Neuronal stem cell (in vitro differentiated cells): ENCODE measurements at regions not wholly inside any gene's neighbourhood (a gene's known extent, or its start where the extent isn't known, plus 50 kb on each side); places are given as distances from the start of the nearest gene placed in this dataset.

Source experiments
- DNase-seq: peaks from one replicate; pipeline ENCODE4 v3.0.0-alpha.2; 2013; ENCODE audit warnings: low spot score
- H2AFZ ChIP-seq: one replicate; pipeline ENCODE4 v1.6.1; 2013; ENCODE audit warnings: mild to moderate bottlenecking, low read length, inconsistent platforms
- H2AK5ac ChIP-seq: 2 replicates; pipeline ENCODE4 v1.6.1; 2013; ENCODE audit warnings: low read depth, mild to moderate bottlenecking, inconsistent platforms, low read length, moderate library complexity, mixed read lengths
- H2BK120ac ChIP-seq: 2 replicates; pipeline ENCODE4 v1.6.1; 2013; ENCODE audit warnings: low read depth, mild to moderate bottlenecking, inconsistent platforms, low read length, moderate library complexity, mixed read lengths
- H2BK12ac ChIP-seq: one replicate; pipeline ENCODE4 v1.6.1; 2013; ENCODE audit warnings: low read length, inconsistent platforms
- H2BK15ac ChIP-seq: 2 replicates; pipeline ENCODE4 v1.6.1; 2013; ENCODE audit warnings: mild to moderate bottlenecking, low read length, inconsistent platforms, mixed read lengths
- H2BK5ac ChIP-seq: one replicate; pipeline ENCODE4 v1.6.1; 2013; ENCODE audit warnings: inconsistent platforms, mild to moderate bottlenecking, low read length, moderate library complexity
- H3K14ac ChIP-seq: one replicate; pipeline ENCODE4 v1.6.1; 2013; ENCODE audit warnings: low read length, inconsistent platforms
- H3K18ac ChIP-seq: 2 replicates; pipeline ENCODE4 v1.6.1; 2013; ENCODE audit warnings: low read length, inconsistent platforms
- H3K23ac ChIP-seq: 2 replicates; pipeline ENCODE4 v1.6.1; 2013; ENCODE audit warnings: low read depth, mild to moderate bottlenecking, mixed read lengths, low read length, inconsistent platforms; ENCODE audit not compliant: poor library complexity
- H3K27ac ChIP-seq: replicated peaks from 3 replicates; pipeline ENCODE4 v1.5.1; 2013; ENCODE audit warnings: low read length, inconsistent platforms
- H3K27me3 ChIP-seq, 3 experiments: 2 replicates each; pipeline ENCODE4 v1.6.1; 2013; ENCODE audit warnings: low read length in 3 of 3, mild to moderate bottlenecking in 2 of 3, inconsistent platforms in 1 of 3, low read depth in 1 of 3, mixed read lengths in 1 of 3, moderate library complexity in 1 of 3; ENCODE audit not compliant: control insufficient read depth in 3 of 3, insufficient read depth in 3 of 3
- H3K36me3 ChIP-seq, 2 donors: replicated peaks in 1 of 2; 2 replicates each; pipeline ENCODE4 v1.6.1; 2013; ENCODE audit warnings: low read length in 2 of 2; ENCODE audit not compliant: control insufficient read depth in 2 of 2, insufficient read depth in 2 of 2
- H3K4ac ChIP-seq: 2 replicates; pipeline ENCODE4 v1.6.1; 2013; ENCODE audit warnings: inconsistent platforms, mild to moderate bottlenecking, low read length, moderate library complexity
- H3K4me1 ChIP-seq, 2 donors: 1 replicate in 1 of 2; 2 replicates in 1 of 2; pipeline ENCODE4 v1.6.1; 2013; ENCODE audit warnings: low read length in 2 of 2, low read depth in 1 of 2; ENCODE audit not compliant: control insufficient read depth in 2 of 2, insufficient read depth in 1 of 2
- H3K4me2 ChIP-seq: one replicate; pipeline ENCODE4 v1.6.1; 2013; ENCODE audit warnings: mild to moderate bottlenecking, low read length, inconsistent platforms; ENCODE audit not compliant: insufficient read depth, poor library complexity, severe bottlenecking
- H3K4me3 ChIP-seq, 2 donors: 2 replicates each; pipeline ENCODE4 v1.5.1; 2013; ENCODE audit warnings: low read length in 2 of 2, mild to moderate bottlenecking in 2 of 2, inconsistent platforms in 1 of 2, moderate library complexity in 1 of 2
- H3K79me1 ChIP-seq: one replicate; pipeline ENCODE4 v1.6.1; 2013; ENCODE audit warnings: low read depth, mild to moderate bottlenecking, inconsistent platforms, low read length, moderate library complexity
- H3K9ac ChIP-seq: one replicate; pipeline ENCODE4 v1.6.1; 2013; ENCODE audit warnings: mild to moderate bottlenecking, low read depth, low read length, inconsistent platforms; ENCODE audit not compliant: poor library complexity
- H3K9me3 ChIP-seq, 2 donors: replicated peaks in 1 of 2; 2 replicates each; pipeline versions ENCODE3 to v1.6.1; 2013; ENCODE audit warnings: low read length in 2 of 2, mild to moderate bottlenecking in 2 of 2, inconsistent platforms in 1 of 2, low read depth in 1 of 2, mixed read lengths in 1 of 2, moderate library complexity in 1 of 2; ENCODE audit not compliant: control insufficient read depth in 2 of 2, insufficient read depth in 1 of 2
- H4K8ac ChIP-seq: one replicate; pipeline ENCODE4 v1.6.1; 2013; ENCODE audit warnings: low read depth, mild to moderate bottlenecking, inconsistent platforms, low read length, moderate library complexity
- H4K91ac ChIP-seq: one replicate; pipeline ENCODE4 v1.6.1; 2013; ENCODE audit warnings: low read length, low read depth, mild to moderate bottlenecking, inconsistent platforms; ENCODE audit not compliant: poor library complexity
- WGBS, 2 donors: extraction: QIAGEN DNeasy Blood & Tissue Kit; methylation state at CpG; one replicate each; pipeline ENCODE4 v1.1.7; 2013; ENCODE audit warnings: missing lambda C conversion rate in 2 of 2, mixed read lengths in 1 of 2; ENCODE audit not compliant: insufficient read length in 2 of 2, insufficient replicate concordance in 1 of 2; ENCODE audit errors: extremely low coverage in 2 of 2; 5-methylcytosine and 5-hydroxymethylcytosine counted together

- no peak for DNase-seq
- no peak overlapping the region for H4K8ac ChIP-seq
- no peak overlapping the region for H3K9ac ChIP-seq
- H2BK15ac ChIP-seq = no peak overlapping the region
- no CpG with 5 or more reads among the region's 2 CpGs for WGBS, 2 donors
- H2AK5ac ChIP-seq = no peak overlapping the region
- no peak overlapping the region for H3K27ac ChIP-seq
- H2BK5ac ChIP-seq = no peak overlapping the region
- H3K4me2 ChIP-seq = no peak overlapping the region
- H3K4me3 ChIP-seq = no peak overlapping the region
- no peak overlapping the region for H4K91ac ChIP-seq
- no peaks in the 10 kb centered on the region for H3K79me1 ChIP-seq
- H3K27me3 ChIP-seq = peaks cover 0 to 3% (median 0%) of the 10 kb centered on the region in 3 experiments
- no peak overlapping the region for H2BK12ac ChIP-seq
- no peak overlapping the region for H3K14ac ChIP-seq
- H3K36me3 ChIP-seq = no peaks in the 10 kb centered on the region
- H3K4me1 ChIP-seq = no peaks in the 10 kb centered on the region
- no peak overlapping the region for H2BK120ac ChIP-seq
- no peaks in the 10 kb centered on the region for H3K9me3 ChIP-seq
- H3K4ac ChIP-seq = no peak overlapping the region
- no peak overlapping the region for H3K23ac ChIP-seq
- H3K18ac ChIP-seq = no peak overlapping the region
- no peak overlapping the region for H2AFZ ChIP-seq
Observed at GRCh38 chr12:71024827-71025226, 104.3 kb upstream of the PTPRR start.

DNA sequence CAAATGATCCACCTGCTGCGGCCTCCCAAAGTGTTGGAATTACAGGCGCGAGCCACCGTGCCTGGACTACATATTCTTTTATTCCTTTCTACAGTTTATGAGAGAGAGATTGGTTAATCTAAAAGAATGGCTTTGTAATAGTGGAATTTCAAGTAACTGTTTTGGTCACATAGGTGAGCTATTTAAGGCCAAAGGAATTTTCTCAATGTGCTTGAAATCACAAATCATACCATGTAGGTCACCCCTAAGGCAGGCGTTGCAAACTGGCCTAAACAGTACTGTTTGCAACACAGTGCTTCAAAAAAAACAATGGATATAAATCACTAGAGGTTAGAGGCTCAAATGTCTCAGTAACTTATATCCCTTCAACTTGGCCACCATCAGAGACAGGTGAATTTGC is 103.7 kb upstream of the PTPRR start:
- Histone ChIP-seq H2BK120ac (no peak overlapping the region), H3K27me3 (peaks cover 0 to 3% (median 0%) of the 10 kb centered on the region in 3 experiments), H2BK12ac (no peak overlapping the region), H3K18ac (no peak overlapping the region), H3K36me3 (no peaks in the 10 kb centered on the region), H3K27ac (no peak overlapping the region), H3K4me2 (no peak overlapping the region), H2BK15ac (no peak overlapping the region), H3K4me1 (no peaks in the 10 kb centered on the region), H4K8ac (no peak overlapping the region), H3K14ac (no peak overlapping the region), H3K9me3 (no peaks in the 10 kb centered on the region), H2BK5ac (no peak overlapping the region), H3K4me3 (no peak overlapping the region), H2AFZ (no peak overlapping the region), H3K4ac (no peak overlapping the region), H3K23ac (no peak overlapping the region), H2AK5ac (no peak overlapping the region), H4K91ac (no peak overlapping the region), H3K79me1 (no peaks in the 10 kb centered on the region), H3K9ac (no peak overlapping the region)
- no CpG with 5 or more reads among the region's 5 CpGs for WGBS, 2 donors
- no peak for DNase-seq

- H2AFZ ChIP-seq = no peak overlapping the region
- WGBS, 2 donors = no CpG with 5 or more reads among the region's 3 CpGs
- H3K36me3 ChIP-seq = no peaks in the 10 kb centered on the region
- no peak overlapping the region for H3K9ac ChIP-seq
- no peak overlapping the region for H3K14ac ChIP-seq
- H2BK15ac ChIP-seq = no peak overlapping the region
- H3K4ac ChIP-seq = no peak overlapping the region
- no peak overlapping the region for H4K91ac ChIP-seq
- no peaks in the 10 kb centered on the region for H3K4me1 ChIP-seq
- no peak overlapping the region for H3K18ac ChIP-seq
- H2BK5ac ChIP-seq = no peak overlapping the region
- no peaks in the 10 kb centered on the region for H3K79me1 ChIP-seq
- H4K8ac ChIP-seq = no peak overlapping the region
- H2BK12ac ChIP-seq = no peak overlapping the region
- no peak overlapping the region for H2AK5ac ChIP-seq
- H3K23ac ChIP-seq = no peak overlapping the region
- no peak overlapping the region for H2BK120ac ChIP-seq
- H3K4me3 ChIP-seq = no peak overlapping the region
- no peak overlapping the region for H3K4me2 ChIP-seq
- no peak overlapping the region for H3K27ac ChIP-seq
- peaks cover 0 to 3% (median 0%) of the 10 kb centered on the region in 3 experiments for H3K27me3 ChIP-seq
- no peaks in the 10 kb centered on the region for H3K9me3 ChIP-seq
- no peak for DNase-seq
Observed at GRCh38 chr12:71021491-71021890, 101.0 kb upstream of the PTPRR start.

- H3K27ac ChIP-seq = no peak overlapping the region
- H3K4ac ChIP-seq = no peak overlapping the region
- H3K14ac ChIP-seq = no peak overlapping the region
- no peak overlapping the region for H4K8ac ChIP-seq
- H3K4me3 ChIP-seq = no peak overlapping the region
- H3K79me1 ChIP-seq = no peaks in the 10 kb centered on the region
- no peak overlapping the region for H2AFZ ChIP-seq
- no peak overlapping the region for H3K4me2 ChIP-seq
- H4K91ac ChIP-seq = no peak overlapping the region
- peaks cover 0 to 2% of the 10 kb centered on the region in 2 donors for H3K36me3 ChIP-seq
- no peak overlapping the region for H2AK5ac ChIP-seq
- H2BK120ac ChIP-seq = no peak overlapping the region
- no CpG with 5 or more reads among the region's 6 CpGs for WGBS, 2 donors
- H2BK12ac ChIP-seq = no peak overlapping the region
- no peak overlapping the region for H3K18ac ChIP-seq
- H2BK5ac ChIP-seq = no peak overlapping the region
- H3K9ac ChIP-seq = no peak overlapping the region
- no peak overlapping the region for H2BK15ac ChIP-seq
- no peaks in the 10 kb centered on the region for H3K9me3 ChIP-seq
- no peak for DNase-seq
- no peaks in the 10 kb centered on the region for H3K4me1 ChIP-seq
- no peaks in the 10 kb centered on the region for H3K27me3 ChIP-seq
- no peak overlapping the region for H3K23ac ChIP-seq
Observed at GRCh38 chr12:71019282-71019831, 98.8 kb upstream of the PTPRR start.
